ENCODE measurements at regions not wholly inside any gene's neighbourhood (a gene's known extent, or its start where the extent isn't known, plus 50 kb on each side); places are given as distances from the start of the nearest gene placed in this dataset.
"Not testable (repeated sequence)": the region's sequence is repeated elsewhere in the genome, so short reads cannot be mapped to it uniquely, and the experiment has no call there.

DNA sequence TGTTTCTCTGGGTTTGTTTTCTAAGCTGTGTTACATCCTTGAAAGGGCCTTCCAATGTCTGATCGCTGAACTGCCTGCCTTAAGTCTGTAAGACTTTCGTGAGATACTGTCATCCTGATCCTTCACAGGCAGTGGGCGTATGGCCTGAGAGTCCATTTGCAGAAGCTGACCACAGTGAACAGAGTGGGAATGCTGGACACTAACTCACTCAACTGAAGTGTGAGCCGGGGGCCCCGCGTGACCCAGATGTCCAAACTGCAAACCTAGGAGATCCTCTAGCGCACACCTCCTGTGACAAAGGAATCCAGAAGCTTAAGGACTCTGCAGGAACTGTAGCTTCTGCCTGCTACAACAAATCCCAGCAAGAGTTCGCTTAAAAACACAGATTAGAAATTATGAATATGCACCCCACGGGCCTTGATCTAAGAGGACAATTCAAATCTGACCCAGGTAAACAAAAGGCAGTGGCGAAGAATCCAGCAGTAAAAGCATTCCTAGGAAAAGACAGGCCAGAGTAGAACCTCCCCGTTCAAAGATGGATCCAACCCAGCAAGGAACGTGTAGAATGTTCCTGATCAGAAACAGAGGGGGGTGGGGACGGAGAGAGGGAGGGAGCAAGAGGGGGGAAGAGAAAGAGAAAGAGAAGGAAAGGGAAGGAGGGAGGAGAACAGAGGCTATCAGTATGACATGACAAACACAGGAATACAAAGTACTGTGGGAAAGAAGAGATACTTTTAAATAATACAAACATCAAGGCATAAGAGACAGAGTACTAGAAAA, 135.0 kb upstream of the AFDN start:
- Histone ChIP-seq H3K4me2 (ENCODE audit: low read depth, low read length, poor library complexity, severe bottlenecking) (no peak overlapping the region), H3F3A (ENCODE audit: insufficient read depth) (no peaks in the 10 kb centered on the region), H3K4me3 (ENCODE audit: insufficient read depth, low read length, poor library complexity, severe bottlenecking) (no peak overlapping the region), H3K36me3 (ENCODE audit: low read length) (no peaks in the 10 kb centered on the region), H3K27ac (ENCODE audit: low read depth, low read length) (no peak overlapping the region), H3K9me3 (ENCODE audit: insufficient read depth, low read length) (no peaks in the 10 kb centered on the region), H4K20me1 (ENCODE audit: low read depth, low read length) (no peaks in the 10 kb centered on the region), H3K9me2 (replicated peaks; ENCODE audit: insufficient read depth, low read length) (no peaks in the 10 kb centered on the region), H3K9ac (ENCODE audit: low read length) (no peak overlapping the region), H3K27me3 (ENCODE audit: low read length) (no peaks in the 10 kb centered on the region), H2AFZ (ENCODE audit: low read depth, low read length, severe bottlenecking) (no peak overlapping the region), H3K79me2 (ENCODE audit: insufficient read depth, low read length) (no peaks in the 10 kb centered on the region)
- TF ChIP-seq, protein P1, sequence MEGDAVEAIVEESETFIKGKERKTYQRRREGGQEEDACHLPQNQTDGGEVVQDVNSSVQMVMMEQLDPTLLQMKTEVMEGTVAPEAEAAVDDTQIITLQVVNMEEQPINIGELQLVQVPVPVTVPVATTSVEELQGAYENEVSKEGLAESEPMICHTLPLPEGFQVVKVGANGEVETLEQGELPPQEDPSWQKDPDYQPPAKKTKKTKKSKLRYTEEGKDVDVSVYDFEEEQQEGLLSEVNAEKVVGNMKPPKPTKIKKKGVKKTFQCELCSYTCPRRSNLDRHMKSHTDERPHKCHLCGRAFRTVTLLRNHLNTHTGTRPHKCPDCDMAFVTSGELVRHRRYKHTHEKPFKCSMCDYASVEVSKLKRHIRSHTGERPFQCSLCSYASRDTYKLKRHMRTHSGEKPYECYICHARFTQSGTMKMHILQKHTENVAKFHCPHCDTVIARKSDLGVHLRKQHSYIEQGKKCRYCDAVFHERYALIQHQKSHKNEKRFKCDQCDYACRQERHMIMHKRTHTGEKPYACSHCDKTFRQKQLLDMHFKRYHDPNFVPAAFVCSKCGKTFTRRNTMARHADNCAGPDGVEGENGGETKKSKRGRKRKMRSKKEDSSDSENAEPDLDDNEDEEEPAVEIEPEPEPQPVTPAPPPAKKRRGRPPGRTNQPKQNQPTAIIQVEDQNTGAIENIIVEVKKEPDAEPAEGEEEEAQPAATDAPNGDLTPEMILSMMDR (IDR thresholded peaks at IDR 0.05; ENCODE audit: insufficient read depth, low read length, poor library complexity, severe bottlenecking): no peak
- TF ChIP-seq EZH2phosphoT487 (conservative IDR thresholded peaks at IDR 0.05; ENCODE audit: low read length): no peak

DNA sequence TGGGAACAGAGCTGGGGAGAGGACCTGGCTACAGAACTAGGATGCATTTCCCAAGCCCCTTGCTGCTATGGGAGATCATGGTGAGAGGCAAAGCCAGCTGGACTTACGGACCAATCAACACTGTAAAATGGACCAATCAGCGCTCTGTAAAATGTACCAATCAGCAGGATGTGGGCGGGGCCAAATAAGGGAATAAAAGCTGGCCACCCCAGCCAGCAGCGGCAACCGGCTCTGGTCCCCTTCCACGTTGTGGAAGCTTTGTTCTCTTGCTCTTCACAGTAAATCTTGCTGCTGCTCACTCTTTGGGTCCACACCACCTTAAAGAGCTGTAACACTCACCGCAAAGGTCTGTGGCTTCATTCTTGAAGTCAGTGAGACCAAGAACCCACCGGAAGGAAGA, 133.2 kb upstream of the AFDN start:
- not testable (repeated sequence) for H3K36me3 ChIP-seq (ENCODE audit: low read length); H3K79me2 ChIP-seq (ENCODE audit: insufficient read depth, low read length); H3K9me3 ChIP-seq (ENCODE audit: insufficient read depth, low read length); H3K9me2 ChIP-seq (replicated peaks; ENCODE audit: insufficient read depth, low read length); H2AFZ ChIP-seq (ENCODE audit: low read depth, low read length, severe bottlenecking); H3K4me2 ChIP-seq (ENCODE audit: low read depth, low read length, poor library complexity, severe bottlenecking); H3K9ac ChIP-seq (ENCODE audit: low read length); H3K27ac ChIP-seq (ENCODE audit: low read depth, low read length); H3K4me3 ChIP-seq (ENCODE audit: insufficient read depth, low read length, poor library complexity, severe bottlenecking); H3K27me3 ChIP-seq (ENCODE audit: low read length); H4K20me1 ChIP-seq (ENCODE audit: low read depth, low read length); H3F3A ChIP-seq (ENCODE audit: insufficient read depth)

DNA sequence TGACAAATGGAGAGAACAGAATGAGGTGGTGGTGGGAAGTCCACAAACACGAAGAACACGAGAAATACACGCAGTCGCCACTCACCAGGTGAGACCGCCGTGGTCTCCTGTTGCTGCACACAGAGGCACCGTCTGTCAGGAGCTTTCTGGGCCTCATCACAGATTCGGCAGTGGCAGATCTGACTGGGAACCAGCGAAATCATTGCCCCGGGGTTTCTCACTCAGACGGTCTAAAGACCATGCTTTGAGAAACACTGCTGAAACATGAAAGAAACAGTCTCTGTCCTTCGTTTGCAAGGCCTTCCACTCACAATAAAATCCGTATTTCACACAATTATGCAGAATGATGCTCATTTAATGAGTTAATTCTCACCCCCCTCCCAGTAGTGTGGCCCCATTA, 130.9 kb upstream of the AFDN start:
- Histone ChIP-seq H3K27ac (ENCODE audit: low read depth, low read length) (no peak overlapping the region), H3K9ac (ENCODE audit: low read length) (no peak overlapping the region), H3F3A (ENCODE audit: insufficient read depth) (no peaks in the 10 kb centered on the region), H3K4me2 (ENCODE audit: low read depth, low read length, poor library complexity, severe bottlenecking) (no peak overlapping the region), H3K4me3 (ENCODE audit: insufficient read depth, low read length, poor library complexity, severe bottlenecking) (no peak overlapping the region), H3K79me2 (ENCODE audit: insufficient read depth, low read length) (no peaks in the 10 kb centered on the region), H3K27me3 (ENCODE audit: low read length) (no peaks in the 10 kb centered on the region), H2AFZ (ENCODE audit: low read depth, low read length, severe bottlenecking) (no peak overlapping the region), H3K9me3 (ENCODE audit: insufficient read depth, low read length) (no peaks in the 10 kb centered on the region), H3K9me2 (replicated peaks; ENCODE audit: insufficient read depth, low read length) (no peaks in the 10 kb centered on the region), H4K20me1 (ENCODE audit: low read depth, low read length) (no peaks in the 10 kb centered on the region), H3K36me3 (ENCODE audit: low read length) (no peaks in the 10 kb centered on the region)
- TF ChIP-seq, protein P1 (IDR thresholded peaks at IDR 0.05; ENCODE audit: insufficient read depth, low read length, poor library complexity, severe bottlenecking): no peak
- TF ChIP-seq EZH2phosphoT487 (conservative IDR thresholded peaks at IDR 0.05; ENCODE audit: low read length): no peak

DNA sequence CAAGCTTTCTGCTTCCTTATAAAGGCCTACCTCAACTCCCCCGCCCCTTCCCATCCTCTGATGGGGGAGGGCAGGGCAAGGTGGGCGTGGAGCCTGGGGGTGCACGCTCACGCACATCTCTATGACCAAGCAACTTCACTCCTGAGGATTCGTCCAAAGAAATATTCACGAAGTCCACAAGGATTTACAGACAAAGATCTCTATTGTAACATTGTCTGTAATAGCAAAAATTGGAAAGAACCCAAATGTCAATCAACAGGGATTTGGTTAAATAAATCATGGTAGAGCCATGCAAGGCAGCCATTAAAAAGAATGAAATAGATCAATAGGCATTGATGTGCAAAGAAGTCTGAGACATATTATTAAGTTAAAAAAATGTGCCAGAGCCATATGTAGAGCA, 130.4 kb upstream of the AFDN start:
- no peaks in the 10 kb centered on the region for H3K9me3 ChIP-seq (ENCODE audit: insufficient read depth, low read length)
- no peak overlapping the region for H3K4me2 ChIP-seq (ENCODE audit: low read depth, low read length, poor library complexity, severe bottlenecking)

More for the DNA sequence above, 130.4 kb upstream of the AFDN start:
- no peaks in the 10 kb centered on the region for H3K36me3 ChIP-seq (ENCODE audit: low read length)
- no peak for TF ChIP-seq EZH2phosphoT487 (conservative IDR thresholded peaks at IDR 0.05; ENCODE audit: low read length)
- TF ChIP-seq, protein P1 (IDR thresholded peaks at IDR 0.05; ENCODE audit: insufficient read depth, low read length, poor library complexity, severe bottlenecking): no peak
- no peaks in the 10 kb centered on the region for H3K9me2 ChIP-seq (replicated peaks; ENCODE audit: insufficient read depth, low read length)
- no peak overlapping the region for H3K27ac ChIP-seq (ENCODE audit: low read depth, low read length)
- no peak overlapping the region for H2AFZ ChIP-seq (ENCODE audit: low read depth, low read length, severe bottlenecking)
- H3F3A ChIP-seq (ENCODE audit: insufficient read depth): no peaks in the 10 kb centered on the region
- no peaks in the 10 kb centered on the region for H3K27me3 ChIP-seq (ENCODE audit: low read length)
- H3K79me2 ChIP-seq (ENCODE audit: insufficient read depth, low read length): no peaks in the 10 kb centered on the region
- no peak overlapping the region for H3K9ac ChIP-seq (ENCODE audit: low read length)
- no peak overlapping the region for H3K4me3 ChIP-seq (ENCODE audit: insufficient read depth, low read length, poor library complexity, severe bottlenecking)
- no peaks in the 10 kb centered on the region for H4K20me1 ChIP-seq (ENCODE audit: low read depth, low read length)
